GM19023 (cell line): ENCODE measurements at regions not wholly inside any gene's neighbourhood (a gene's known extent, or its start where the extent isn't known, plus 50 kb on each side); places are given as distances from the start of the nearest gene placed in this dataset.
"Not testable (repeated sequence)": the region's sequence is repeated elsewhere in the genome, so short reads cannot be mapped to it uniquely, and the experiment has no call there.

Source experiments
- ATAC-seq: cut with Tn5 transposase; IDR thresholded peaks from one replicate; pipeline ENCODE4 v1.9.1; 2021; ENCODE audit warnings: mild to moderate bottlenecking, moderate library complexity; ENCODE audit not compliant: unreplicated experiment

DNA sequence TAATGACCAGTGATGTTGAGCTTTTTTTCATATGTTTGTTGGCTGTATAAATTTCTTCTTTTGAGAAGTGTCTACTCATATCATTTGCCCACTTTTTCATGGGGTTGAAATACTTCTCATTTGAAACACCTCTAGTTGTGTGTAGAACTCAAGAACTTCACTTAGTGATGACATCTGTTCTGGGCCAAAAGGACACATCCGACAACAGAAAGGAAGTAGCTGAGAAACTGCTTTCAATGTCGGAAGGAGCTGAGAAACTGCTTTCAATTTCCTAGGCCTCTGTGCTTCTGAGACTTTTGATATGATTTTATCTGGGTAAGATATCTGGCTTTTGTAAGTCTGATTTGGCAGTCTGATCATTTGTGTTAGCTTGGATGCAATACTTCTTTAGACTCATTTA, 635.3 kb downstream of the TMTC2 start:
- no peak for ATAC-seq

DNA sequence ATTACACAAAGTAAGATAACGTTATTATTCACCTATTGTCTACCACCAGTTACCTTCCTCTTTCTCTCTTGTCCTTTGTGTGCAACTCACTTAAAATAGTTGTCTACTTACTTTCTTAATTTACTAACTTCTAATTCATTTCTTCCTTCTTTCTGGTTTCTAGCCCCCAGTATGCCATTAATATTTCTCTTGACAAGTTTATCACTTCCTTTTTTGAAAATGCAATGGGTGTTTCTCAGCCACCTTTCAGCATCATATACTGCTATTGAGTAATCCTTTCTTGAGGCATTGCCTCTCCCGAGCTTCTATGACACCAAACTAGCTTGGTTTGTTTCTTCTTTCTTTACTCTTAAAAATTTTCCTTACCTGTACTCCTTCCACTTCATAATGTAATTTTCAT, 633.6 kb downstream of the TMTC2 start:
- ATAC-seq: no peak

DNA sequence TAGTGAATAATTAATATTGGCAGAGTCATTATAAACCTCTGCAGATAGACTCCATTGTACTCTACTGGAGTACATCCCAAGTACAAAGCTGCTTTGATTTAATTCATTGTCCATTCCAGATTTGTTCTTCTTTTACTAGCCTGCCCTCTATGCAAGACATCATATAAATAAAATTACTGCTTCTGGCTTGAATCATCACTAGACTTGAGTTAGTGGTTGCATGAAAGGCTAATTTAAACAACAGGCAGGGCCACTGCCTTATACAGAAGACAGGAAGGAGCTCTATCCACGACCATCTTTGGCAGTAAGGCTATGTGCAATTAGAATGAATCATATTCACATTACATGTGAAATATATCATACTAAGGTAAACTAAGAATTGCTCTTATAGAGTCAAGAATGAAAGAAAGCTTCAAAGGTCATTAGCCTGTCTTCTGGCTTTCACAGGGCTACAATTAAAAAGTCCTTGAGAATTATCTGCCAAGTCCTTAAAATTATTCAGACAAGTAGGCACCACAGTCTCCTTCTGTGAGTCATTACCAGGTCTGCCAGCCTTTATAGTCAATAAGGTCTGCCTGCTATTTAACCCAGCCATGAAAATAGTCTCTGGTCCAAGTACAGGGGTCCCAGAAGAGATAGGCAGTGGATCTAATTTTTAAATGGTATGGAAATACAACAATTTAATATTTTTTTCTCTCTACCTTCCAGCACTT, 631.8 kb downstream of the TMTC2 start:
- ATAC-seq: no peak

DNA sequence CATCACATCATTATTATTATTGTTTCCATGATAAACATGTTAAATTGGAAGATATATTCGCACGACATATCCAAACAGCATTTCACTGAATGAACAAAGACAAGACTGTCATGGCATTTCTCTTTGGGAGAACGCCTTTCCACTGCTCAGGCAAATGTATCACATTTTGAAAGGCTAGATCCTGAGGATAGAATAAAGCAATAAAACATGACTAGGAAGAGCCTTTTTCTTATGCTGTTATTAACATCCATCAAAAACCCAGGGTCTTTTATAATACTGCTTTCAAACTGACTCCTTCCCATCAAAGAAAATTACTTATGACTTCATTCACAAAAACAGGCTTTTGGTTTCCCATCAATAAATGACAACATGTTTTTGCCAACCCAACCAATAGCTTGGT, 630.9 kb downstream of the TMTC2 start:
- no peak for ATAC-seq

DNA sequence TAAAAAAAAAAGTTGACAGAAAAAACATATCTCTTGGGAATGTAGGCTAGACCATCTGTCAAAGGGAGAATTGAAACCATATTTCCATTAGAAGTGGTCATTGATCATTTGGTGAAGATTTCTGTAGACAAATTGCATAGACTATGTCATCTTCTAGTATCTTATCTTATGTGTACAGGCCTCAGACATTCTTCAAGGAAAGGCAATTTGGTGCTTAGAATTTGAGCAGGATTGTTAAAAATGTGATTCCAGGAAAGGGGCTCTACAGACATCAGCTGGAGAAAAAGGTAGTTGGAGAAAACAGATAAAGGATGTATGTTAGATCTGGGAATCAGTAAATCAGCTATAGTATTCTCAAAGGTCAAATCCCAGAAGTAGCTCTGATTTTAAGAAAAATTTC, 627.1 kb downstream of the TMTC2 start:
- no peak for ATAC-seq

DNA sequence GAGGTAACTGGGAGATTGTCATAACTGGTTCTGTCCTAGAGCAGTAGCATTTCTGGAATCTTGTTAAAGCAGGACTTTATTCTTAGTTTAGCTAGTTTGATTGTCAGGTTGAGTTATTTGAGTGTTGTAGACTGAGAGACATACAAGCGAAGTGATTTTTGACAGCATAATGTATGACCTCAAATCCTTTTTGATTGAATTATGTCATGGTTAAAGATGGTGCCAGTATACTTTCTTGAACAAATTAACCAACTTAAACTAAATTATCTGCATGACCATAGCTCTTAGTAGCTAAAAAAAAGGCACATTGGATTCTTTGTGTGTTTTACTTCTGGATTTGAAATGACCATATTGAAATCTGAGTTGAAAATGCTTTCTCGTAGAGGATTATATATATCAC, 626.6 kb downstream of the TMTC2 start:
- no peak for ATAC-seq

DNA sequence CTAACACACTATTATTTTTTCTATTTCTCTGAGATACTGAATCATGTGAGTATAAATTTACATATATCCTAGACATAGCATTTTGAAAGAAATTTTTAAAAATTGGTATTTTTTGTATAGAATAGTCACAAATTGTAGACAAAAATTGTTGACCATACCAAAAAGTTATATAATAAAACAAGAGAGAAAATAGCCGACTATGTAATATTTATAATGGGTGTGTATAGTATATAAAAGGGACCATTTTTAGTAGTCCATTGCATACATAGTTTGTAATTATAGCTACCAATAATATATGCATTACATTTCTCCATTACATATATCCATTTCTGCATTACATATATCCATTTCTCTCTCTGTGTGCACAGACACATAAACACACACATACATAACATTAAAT, 590.2 kb downstream of the TMTC2 start:
- ATAC-seq: no peak

DNA sequence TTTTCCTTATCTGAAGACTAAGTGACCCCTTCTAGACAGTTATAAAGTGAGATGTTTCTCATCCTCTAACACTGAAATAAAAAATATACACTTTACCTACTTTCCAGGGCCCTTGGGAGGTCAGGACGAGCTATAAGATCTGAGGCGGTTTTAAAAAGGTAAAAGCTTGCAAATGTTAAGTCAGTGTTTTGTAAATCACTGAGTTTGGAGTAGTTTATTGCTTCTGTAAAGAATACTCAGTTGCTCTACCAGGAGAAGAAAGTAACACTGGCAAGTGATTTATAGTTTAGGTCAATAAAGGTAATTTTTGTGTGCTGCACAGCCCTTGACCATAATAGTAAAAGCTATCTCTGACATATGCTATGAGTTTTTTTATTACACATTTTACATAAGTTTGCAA, 584.5 kb downstream of the TMTC2 start:
- ATAC-seq: no peak

DNA sequence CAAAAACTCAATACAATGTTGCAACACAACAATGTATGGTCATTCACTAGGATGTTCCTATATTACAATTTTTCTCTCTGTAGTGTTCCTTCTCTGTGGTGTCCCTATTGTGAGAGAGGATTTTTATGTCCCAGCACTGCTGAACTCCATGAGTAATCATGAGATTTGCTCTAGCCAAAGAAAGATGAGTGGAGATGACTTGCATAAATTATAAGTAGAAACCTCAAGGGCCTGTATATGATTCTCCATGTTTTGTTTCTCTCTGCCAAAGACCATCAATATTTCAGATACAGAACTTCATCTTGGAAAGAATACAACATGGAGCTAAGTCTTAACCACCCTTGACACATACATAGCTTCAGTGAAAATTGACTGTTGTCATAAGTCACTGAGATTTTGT, 579.1 kb downstream of the TMTC2 start:
- ATAC-seq: no peak

DNA sequence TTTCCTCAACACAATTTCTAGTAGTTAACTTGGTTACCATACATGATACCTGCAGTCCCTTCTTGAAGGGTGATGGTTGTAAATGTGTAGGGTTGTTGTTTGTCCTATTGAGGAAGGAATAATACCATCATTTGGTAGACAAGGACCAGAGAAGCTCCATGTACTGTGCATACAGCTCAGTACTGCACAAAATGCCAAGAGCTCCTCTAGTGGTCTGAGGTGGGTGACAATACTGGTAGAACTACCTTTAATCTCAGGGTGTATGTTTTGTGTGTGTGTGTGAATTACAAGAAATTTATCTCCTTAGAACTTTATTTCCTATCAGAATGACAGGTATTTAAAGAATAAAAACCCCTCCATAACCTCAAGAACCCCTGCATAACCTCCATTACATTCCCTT, 575.3 kb downstream of the TMTC2 start:
- ATAC-seq: no peak

DNA sequence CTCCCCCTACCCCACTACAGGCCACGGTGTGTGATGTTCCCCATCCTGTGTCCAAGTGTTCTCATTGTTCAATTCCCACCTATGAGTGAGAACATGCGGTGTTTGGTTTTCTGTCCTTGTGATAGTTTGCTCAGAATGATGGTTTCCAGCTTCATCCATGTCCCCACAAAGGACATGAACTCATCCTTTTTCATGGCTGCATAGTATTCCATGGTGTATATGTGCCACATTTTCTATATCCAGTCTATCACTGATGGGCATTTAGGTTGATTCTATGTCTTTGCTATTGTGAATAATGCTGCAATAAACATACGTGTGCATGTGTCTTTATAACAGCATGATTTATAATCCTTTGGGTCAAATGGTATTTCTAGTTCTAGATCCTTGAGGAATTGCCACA, 573.4 kb downstream of the TMTC2 start:
- not testable (repeated sequence) for ATAC-seq

DNA sequence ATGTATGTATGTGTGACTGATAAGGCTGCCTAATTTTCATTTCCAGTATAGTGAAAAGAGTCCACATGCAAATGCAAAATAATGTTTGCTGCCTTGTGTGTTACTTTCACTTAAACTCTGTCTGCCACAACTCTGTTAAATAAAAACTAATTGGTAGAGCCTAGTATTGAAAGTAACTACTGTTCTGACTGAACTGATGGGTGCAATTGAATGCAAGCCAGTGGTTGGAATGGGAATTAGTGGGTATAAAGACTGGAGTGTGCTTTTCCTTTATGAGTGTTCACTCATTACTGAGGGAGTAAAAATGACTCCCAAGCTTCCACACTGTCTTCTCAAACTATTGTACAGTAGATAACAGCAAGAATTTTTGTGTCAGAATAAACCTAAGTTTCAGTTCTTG, 571.0 kb downstream of the TMTC2 start:
- no peak for ATAC-seq

DNA sequence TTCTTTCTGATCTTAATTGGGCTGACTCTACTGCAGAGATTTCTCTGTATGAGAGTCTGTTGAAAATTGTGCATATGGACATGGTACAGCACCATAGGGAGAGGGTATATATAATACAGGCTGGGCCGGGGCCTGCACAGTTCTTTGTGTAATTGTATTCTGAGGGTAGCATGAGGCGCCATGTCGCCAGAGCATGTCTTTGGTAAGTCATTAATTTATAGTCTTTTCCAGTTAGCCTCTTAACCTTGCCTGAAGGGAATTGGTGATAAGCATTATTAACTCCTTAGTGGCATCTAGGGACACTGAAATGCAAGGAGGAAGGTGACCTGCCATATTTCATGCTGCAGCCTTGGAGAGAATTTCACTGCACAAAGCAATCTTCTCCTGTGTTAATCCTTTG, 569.9 kb downstream of the TMTC2 start:
- no peak for ATAC-seq

DNA sequence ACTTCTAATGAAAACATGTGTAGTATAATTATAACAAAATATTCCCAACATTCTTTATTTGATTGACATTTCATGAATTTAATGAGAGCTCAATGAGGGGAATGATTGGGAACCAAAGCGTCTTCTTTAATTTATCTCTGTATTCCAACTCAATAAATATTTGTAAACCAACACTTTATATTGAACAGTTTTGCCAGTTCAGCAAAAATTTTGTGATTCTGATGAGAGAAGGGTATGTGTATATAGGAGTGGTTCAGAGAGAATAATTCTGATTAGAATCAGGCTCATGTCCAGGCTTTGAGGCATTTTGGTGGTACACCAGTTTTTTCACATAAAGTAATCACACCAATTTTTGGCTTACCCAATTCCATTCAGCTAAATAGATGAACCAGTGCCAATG, 564.2 kb downstream of the TMTC2 start:
- ATAC-seq: no peak

DNA sequence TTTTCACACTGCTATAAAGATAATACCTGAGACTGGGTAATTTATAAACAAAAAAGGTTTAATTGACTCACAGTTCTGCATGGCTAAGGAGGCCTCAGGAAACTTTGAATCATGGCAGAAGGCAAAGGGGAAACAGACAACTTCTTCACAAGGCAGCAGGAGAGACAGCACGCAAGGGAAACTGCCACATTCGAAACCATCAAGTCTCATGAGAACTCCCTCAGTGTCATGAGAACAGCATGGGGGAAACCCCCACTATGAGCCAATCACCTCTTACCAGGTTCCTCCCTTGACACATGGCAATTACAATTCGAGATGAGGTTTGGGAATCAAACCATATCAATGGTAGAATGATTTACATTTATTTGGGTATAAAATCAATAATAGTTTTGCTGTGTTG, 558.5 kb downstream of the TMTC2 start:
- no peak for ATAC-seq

DNA sequence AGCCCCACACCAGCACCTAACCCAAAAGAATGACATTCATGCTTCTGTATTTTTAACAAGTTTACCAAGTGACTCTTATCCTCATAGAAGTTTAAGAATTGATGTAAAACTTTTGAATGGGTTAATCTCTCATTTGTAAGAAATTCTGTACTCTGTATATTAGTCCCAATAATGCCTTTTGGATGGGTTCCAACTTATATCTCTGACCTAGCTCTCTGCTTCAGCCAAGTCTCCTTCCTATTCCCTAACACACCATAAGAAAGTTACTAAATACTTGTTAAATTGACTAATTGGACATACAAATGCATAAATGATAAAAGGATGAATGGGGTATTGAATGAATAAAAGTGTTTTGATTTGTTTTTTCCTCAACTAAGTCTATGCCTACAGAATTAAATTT, 557.3 kb downstream of the TMTC2 start:
- ATAC-seq: no peak

DNA sequence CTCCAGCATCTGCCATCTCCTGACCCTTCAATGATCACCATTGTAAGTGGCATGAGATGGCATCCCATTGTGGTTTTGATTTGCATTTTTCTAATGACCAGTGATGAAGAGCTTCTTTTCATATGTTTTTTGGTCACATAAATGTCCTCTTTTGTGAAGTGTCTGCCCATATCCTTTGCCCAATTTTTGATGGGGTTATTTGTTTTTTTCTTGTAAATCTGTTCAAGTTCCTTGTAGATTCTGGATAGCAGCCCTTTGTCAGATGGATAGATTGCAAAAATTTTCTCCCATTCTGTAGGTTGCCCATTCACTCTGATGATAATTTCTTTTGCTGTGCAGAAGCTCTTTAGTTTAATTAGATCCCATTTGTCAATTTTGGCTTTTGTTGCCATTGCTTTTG, 547.3 kb downstream of the TMTC2 start:
- not testable (repeated sequence) for ATAC-seq

DNA sequence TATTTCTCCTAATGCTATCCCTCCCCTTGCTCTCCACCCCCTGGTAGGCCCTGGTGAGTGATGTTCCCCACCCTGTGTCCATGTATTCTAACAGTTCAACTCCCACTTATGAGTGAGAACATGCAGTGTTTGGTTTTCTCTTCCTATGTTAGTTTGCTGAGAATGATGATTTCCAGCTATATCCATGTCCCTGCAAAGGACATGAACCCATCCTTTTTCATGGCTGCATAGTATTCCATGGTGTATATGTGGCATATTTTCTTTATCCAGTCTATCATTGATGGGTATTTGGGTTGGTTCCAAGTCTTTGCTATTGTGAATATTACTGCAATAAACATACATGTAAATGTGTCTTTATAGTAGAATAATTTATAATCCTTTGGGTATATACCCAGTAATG, 540.3 kb downstream of the TMTC2 start:
- ATAC-seq: not testable (repeated sequence)

DNA sequence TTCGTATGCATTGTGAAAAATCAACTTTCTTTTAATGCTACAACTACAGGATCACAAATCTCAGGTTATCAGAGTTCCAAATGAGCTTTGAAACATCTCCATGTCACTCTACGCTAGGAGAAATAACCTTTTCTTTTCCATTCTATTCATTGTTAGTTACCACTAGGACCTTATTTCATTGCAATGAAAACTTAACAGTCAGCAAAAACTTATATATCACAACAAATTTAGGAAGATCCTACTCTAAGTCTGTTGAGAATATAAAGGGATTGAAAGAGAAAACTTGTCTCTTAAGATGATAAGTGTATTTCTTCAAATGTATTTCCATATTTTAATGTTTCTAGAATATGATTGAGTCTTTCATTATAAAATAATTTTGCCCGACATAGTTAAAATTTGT, 539.1 kb downstream of the TMTC2 start:
- no peak for ATAC-seq

DNA sequence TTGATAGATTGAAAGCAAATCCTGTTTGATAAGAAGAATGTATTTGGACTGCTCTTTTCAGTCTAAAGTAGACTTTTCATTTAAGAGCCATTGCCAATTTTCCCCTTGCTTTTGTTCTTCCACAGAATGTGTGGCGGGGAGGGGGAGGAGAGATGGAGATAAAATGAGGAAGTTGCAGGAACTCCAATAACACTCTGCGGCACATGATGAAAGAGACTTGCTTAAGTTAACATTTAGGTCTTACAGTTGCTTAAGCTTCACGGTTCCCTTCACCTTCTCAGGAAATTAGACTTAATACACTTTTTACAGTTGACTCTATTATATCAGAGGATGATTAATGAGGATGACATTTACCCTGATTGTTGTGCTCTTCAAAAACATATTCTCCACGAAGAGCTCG, 537.3 kb downstream of the TMTC2 start:
- ATAC-seq: no peak

DNA sequence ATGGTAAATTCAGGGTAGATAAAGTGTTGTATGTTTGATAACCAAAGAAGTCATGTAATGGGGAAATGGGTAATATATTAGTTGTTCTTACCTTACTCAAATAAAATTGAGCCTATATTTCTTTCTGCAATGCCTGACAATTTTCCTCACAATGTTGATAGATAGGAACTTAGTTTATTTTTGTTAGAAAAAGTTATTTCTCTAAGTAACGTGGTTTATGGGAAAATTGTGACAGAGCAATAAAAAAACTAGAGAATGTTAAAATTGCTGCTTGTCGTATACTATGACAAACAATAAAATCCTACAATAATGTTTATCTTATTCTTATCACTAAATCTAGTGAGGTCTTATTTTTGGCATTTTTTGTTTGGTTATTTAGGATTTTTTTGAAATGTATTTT, 534.1 kb downstream of the TMTC2 start:
- no peak for ATAC-seq

DNA sequence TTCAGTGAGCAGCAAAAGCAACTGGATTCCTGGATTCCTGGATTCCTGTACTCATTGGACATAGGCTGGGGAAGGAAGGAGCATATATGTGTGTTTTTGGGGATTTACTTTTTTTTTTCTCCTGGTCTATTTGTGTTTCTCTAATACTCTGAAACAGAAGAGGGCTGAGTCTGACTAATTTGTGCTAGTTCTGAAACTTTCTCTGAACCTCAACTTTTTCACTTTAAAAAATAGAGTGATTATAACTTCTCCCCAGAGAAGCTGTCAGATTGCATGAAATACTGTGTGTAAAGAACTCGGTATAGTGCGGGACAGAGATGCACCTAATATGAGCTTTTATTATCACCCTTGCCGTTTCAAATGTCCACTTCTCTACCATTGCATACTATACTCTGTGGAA, 529.5 kb downstream of the TMTC2 start:
- ATAC-seq: no peak

DNA sequence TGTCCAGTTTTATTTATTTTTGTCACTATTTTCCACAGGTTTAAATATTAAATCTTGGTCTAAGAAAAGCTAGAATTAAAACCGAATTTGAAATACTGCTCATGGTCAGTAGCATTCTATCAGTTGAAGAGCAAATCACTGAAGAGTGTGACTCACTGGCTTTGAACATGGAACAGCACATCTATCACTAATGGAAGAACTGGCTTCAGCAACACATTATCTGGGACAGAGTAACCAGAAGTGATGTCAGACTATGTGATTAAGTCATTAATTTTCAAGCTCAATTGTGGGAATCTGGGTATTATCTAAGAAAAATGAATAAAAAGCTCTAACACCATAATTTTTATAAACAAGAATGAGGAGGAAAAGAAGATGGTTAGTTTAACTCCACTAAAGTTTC, 527.5 kb downstream of the TMTC2 start:
- no peak for ATAC-seq
